Fibroblast of mammary gland (primary cell): ENCODE measurements at regions not wholly inside any gene's neighbourhood (a gene's known extent, or its start where the extent isn't known, plus 50 kb on each side); places are given as distances from the start of the nearest gene placed in this dataset.

Experiments used
- DNase-seq: peaks from one replicate; pipeline ENCODE4 v3.0.0-alpha.2; 2010; ENCODE audit warnings: low read depth
- H3K4me3 ChIP-seq: 2 replicates; pipeline ENCODE4 v1.5.1; 2011; ENCODE audit warnings: low read depth, mild to moderate bottlenecking, low read length, moderate library complexity; ENCODE audit not compliant: control insufficient read depth
- CTCF ChIP-seq: conservative IDR thresholded peaks from 2 replicates; pipeline ENCODE4 v1.5.1; 2011; ENCODE audit warnings: low read depth, low read length, inconsistent platforms; ENCODE audit not compliant: control insufficient read depth, insufficient read depth

- TF ChIP-seq CTCF, result no peak
- no peak for DNase-seq
- H3K4me3 ChIP-seq, result no peak overlapping the region
Measured at GRCh38 chr12:91845365-91845764, 300.3 kb downstream of the BTG1 start.

GRCh38 chr12:91841822-91842221 is 303.8 kb downstream of the BTG1 start:
- no peak for DNase-seq
- H3K4me3 ChIP-seq, result no peak overlapping the region
- TF ChIP-seq CTCF, result no peak

- TF ChIP-seq CTCF, result no peak
- H3K4me3 ChIP-seq, result no peak overlapping the region
- no peak for DNase-seq
Measured at GRCh38 chr12:91836696-91837095, 308.9 kb downstream of the BTG1 start.

- TF ChIP-seq CTCF, result no peak
- H3K4me3 ChIP-seq, result no peak overlapping the region
- DNase-seq, result no peak
Measured at GRCh38 chr12:91836264-91836663, 309.4 kb downstream of the BTG1 start.

GRCh38 chr12:91835693-91836092 is 310.0 kb downstream of the BTG1 start:
- DNase-seq, result no peak
- TF ChIP-seq CTCF, result no peak
- H3K4me3 ChIP-seq, result no peak overlapping the region

- no peak for TF ChIP-seq CTCF
- H3K4me3 ChIP-seq, result no peak overlapping the region
- no peak for DNase-seq
Measured at GRCh38 chr12:91833780-91834359, 311.8 kb downstream of the BTG1 start.

- no peak for TF ChIP-seq CTCF
- H3K4me3 ChIP-seq, result no peak overlapping the region
- no peak for DNase-seq
Measured at GRCh38 chr12:91825999-91826398, 319.6 kb downstream of the BTG1 start.
